H1 (cell line): ENCODE measurements at regions not wholly inside any gene's neighbourhood (a gene's known extent, or its start where the extent isn't known, plus 50 kb on each side); places are given as distances from the start of the nearest gene placed in this dataset.

Experiments used
- CTCF ChIA-PET: fragments of 300-600 bp; sonication (Branson Sonifier 250); formaldehyde crosslinking; loops from one replicate; lab custom pipeline; 2021; ENCODE audit not compliant: partially characterized antibody; lab: Charles Lee
- POLR2A ChIA-PET: fragments of 300-600 bp; sonication (Branson Sonifier 250); formaldehyde crosslinking; loops from one replicate; lab custom pipeline; 2021; ENCODE audit warnings: inconsistent platforms; ENCODE audit not compliant: partially characterized antibody; lab: Charles Lee
- DNase-seq, 2 experiments: peaks; one replicate each; pipeline versions ENCODE4 v3.0.0 to v3.0.0-alpha.2; 2010 to 2022; ENCODE audit warnings: low spot score in 2 of 2, low read depth in 1 of 2, mixed read lengths in 1 of 2
- FAIRE-seq: peaks from 2 replicates; lab custom pipeline; 2011; peaks lifted over from hg19 to GRCh38; lab: Jason Lieb, UNC
- H2AFZ ChIP-seq: 2 replicates; pipeline ENCODE4 v1.8.1; 2012; ENCODE audit warnings: low read length, inconsistent platforms
- H2AK5ac ChIP-seq: 2 replicates; pipeline ENCODE4 v1.6.1; 2013; ENCODE audit warnings: low read depth, low read length
- H2BK120ac ChIP-seq: replicated peaks from 2 replicates; pipeline ENCODE3; 2013; ENCODE audit warnings: low read depth, low read length, inconsistent platforms
- H2BK12ac ChIP-seq: 2 replicates; pipeline ENCODE4 v1.6.1; 2013; ENCODE audit warnings: low read depth, low read length
- H2BK15ac ChIP-seq: 2 replicates; pipeline ENCODE4 v1.6.1; 2013; ENCODE audit warnings: low read length
- H2BK20ac ChIP-seq: 2 replicates; pipeline ENCODE4 v1.6.1; 2013; ENCODE audit warnings: low read length
- H2BK5ac ChIP-seq: 2 replicates; pipeline ENCODE4 v1.6.1; 2013; ENCODE audit warnings: low read depth, low read length
- H3K14ac ChIP-seq: 2 replicates; pipeline ENCODE4 v1.6.1; 2013; ENCODE audit warnings: inconsistent platforms; ENCODE audit not compliant: insufficient read length
- H3K18ac ChIP-seq: 2 replicates; pipeline ENCODE4 v1.6.1; 2013; ENCODE audit warnings: low read length; ENCODE audit errors: extremely low read depth
- H3K23ac ChIP-seq: 2 replicates; pipeline ENCODE4 v1.6.1; 2013; ENCODE audit warnings: inconsistent platforms; ENCODE audit not compliant: insufficient read length
- H3K23me2 ChIP-seq: 2 replicates; pipeline ENCODE4 v1.6.1; 2013; ENCODE audit warnings: low read depth, low read length
- H3K27ac ChIP-seq: 2 replicates; pipeline ENCODE4 v1.6.1; 2011; ENCODE audit warnings: low read depth, low read length, inconsistent platforms
- H3K27me3 ChIP-seq, 4 experiments: replicated peaks in 1 of 4; 1 replicate in 1 of 4; 2 replicates in 3 of 4; pipeline versions ENCODE4 v1.6.1 to v1.8.1; 2011 to 2013; ENCODE audit warnings: low read length in 3 of 4, mild to moderate bottlenecking in 3 of 4, inconsistent platforms in 2 of 4, mixed read lengths in 2 of 4, moderate library complexity in 1 of 4; ENCODE audit not compliant: control insufficient read depth in 3 of 4, insufficient read depth in 3 of 4; ENCODE audit errors: extremely low read depth in 1 of 4
- H3K36me3 ChIP-seq, 4 experiments: 2 replicates each; pipeline versions ENCODE4 v1.6.1 to v1.8.1; 2011 to 2013; ENCODE audit warnings: mild to moderate bottlenecking in 4 of 4, low read length in 3 of 4, moderate library complexity in 2 of 4, control low read depth in 1 of 4, inconsistent platforms in 1 of 4; ENCODE audit not compliant: insufficient read depth in 4 of 4, control insufficient read depth in 2 of 4
- H3K4ac ChIP-seq: replicated peaks from 2 replicates; pipeline ENCODE3; 2013; ENCODE audit warnings: low read length, low read depth, mixed read lengths, inconsistent platforms; ENCODE audit not compliant: insufficient read length
- H3K4me1 ChIP-seq, 4 experiments: replicated peaks in 1 of 4; 1 replicate in 1 of 4; 2 replicates in 3 of 4; pipeline versions ENCODE4 v1.6.1 to v1.8.1; 2011 to 2013; ENCODE audit warnings: low read length in 3 of 4, inconsistent platforms in 2 of 4, mixed read lengths in 1 of 4; ENCODE audit not compliant: insufficient read depth in 4 of 4, control insufficient read depth in 3 of 4
- H3K4me2 ChIP-seq, 2 experiments: 2 replicates each; pipeline versions ENCODE4 v1.6.1 to v1.8.1; 2011 to 2013; ENCODE audit warnings: low read depth in 2 of 2, low read length in 2 of 2, control low read depth in 1 of 2, inconsistent platforms in 1 of 2, mild to moderate bottlenecking in 1 of 2; ENCODE audit not compliant: insufficient read depth in 1 of 2
- H3K4me3 ChIP-seq, 4 experiments: fragments of 200-600, 300-600 bp in 1 of 4; sonication (generic), shearing (Covaris generic), sonication (Bioruptor Twin) in 1 of 4; 2 replicates each; pipeline versions ENCODE4 v1.5.1 to v1.8.1; 2011 to 2016; ENCODE audit warnings: low read length in 4 of 4, low read depth in 3 of 4, control low read depth in 2 of 4, inconsistent platforms in 2 of 4, mild to moderate bottlenecking in 2 of 4, mixed read lengths in 1 of 4, moderate library complexity in 1 of 4; ENCODE audit not compliant: insufficient read depth in 2 of 4; ENCODE audit errors: extremely low read depth in 1 of 4
- H3K56ac ChIP-seq: replicated peaks from 2 replicates; pipeline ENCODE3; 2013; ENCODE audit warnings: low read depth, mild to moderate bottlenecking, mixed read lengths, low read length, inconsistent platforms; ENCODE audit not compliant: insufficient read length
- H3K79me1 ChIP-seq: 2 replicates; pipeline ENCODE4 v1.6.1; 2013; ENCODE audit warnings: low read depth, low read length, control low read depth
- H3K79me2 ChIP-seq, 2 experiments: 2 replicates each; pipeline versions ENCODE4 v1.6.1 to v1.8.1; 2012 to 2013; ENCODE audit warnings: low read length in 2 of 2, mild to moderate bottlenecking in 2 of 2, inconsistent platforms in 1 of 2; ENCODE audit not compliant: insufficient read depth in 2 of 2, control insufficient read depth in 1 of 2
- H3K9ac ChIP-seq, 4 experiments: replicated peaks in 1 of 4; 1 replicate in 1 of 4; 2 replicates in 3 of 4; pipeline versions ENCODE4 v1.6.1 to v1.8.1; 2011 to 2013; ENCODE audit warnings: low read depth in 3 of 4, low read length in 3 of 4, control low read depth in 2 of 4, mild to moderate bottlenecking in 2 of 4, moderate library complexity in 2 of 4, inconsistent platforms in 1 of 4; ENCODE audit errors: extremely low read depth in 1 of 4
- H3K9me3 ChIP-seq, 2 experiments: 2 replicates each; pipeline versions ENCODE4 v1.6.1 to v1.8.1; 2012 to 2013; ENCODE audit warnings: mild to moderate bottlenecking in 2 of 2, moderate library complexity in 2 of 2, control low read depth in 1 of 2, inconsistent platforms in 1 of 2, low read depth in 1 of 2, low read length in 1 of 2, mixed read lengths in 1 of 2; ENCODE audit not compliant: insufficient read depth in 2 of 2
- H4K20me1 ChIP-seq, 2 experiments: replicated peaks in 1 of 2; 2 replicates each; pipeline versions ENCODE3 to v1.8.1; 2011 to 2013; ENCODE audit warnings: inconsistent platforms in 2 of 2, low read length in 2 of 2, mild to moderate bottlenecking in 1 of 2; ENCODE audit not compliant: insufficient read depth in 2 of 2, control insufficient read depth in 1 of 2
- H4K5ac ChIP-seq: 2 replicates; pipeline ENCODE4 v1.6.1; 2013; ENCODE audit warnings: low read length, low read depth, mixed read lengths, inconsistent platforms; ENCODE audit not compliant: insufficient read length
- H4K8ac ChIP-seq: 2 replicates; pipeline ENCODE4 v1.8.0; 2013; ENCODE audit warnings: mild to moderate bottlenecking, moderate library complexity, low read length, inconsistent platforms; ENCODE audit not compliant: insufficient read depth; ENCODE audit errors: extremely low read depth
- H4K91ac ChIP-seq: replicated peaks from 2 replicates; pipeline ENCODE3; 2013; ENCODE audit warnings: low read length, mixed read lengths, inconsistent platforms; ENCODE audit not compliant: insufficient read length
- ASH2L ChIP-seq: fragments of 200-600, 300-600 bp; sonication (generic); IDR thresholded peaks from one replicate; pipeline ENCODE4 v1.7.1; 2017; ENCODE audit warnings: low read length
- ATF2 ChIP-seq: IDR thresholded peaks from 2 replicates; pipeline ENCODE4 v1.6.1; 2012; ENCODE audit warnings: low read length, inconsistent platforms
- CEBPB ChIP-seq: IDR thresholded peaks from 2 replicates; pipeline ENCODE4 v1.6.1; 2012; ENCODE audit warnings: low read depth, low read length
- EGR1 ChIP-seq: IDR thresholded peaks from 2 replicates; pipeline ENCODE4 v1.6.1; 2011; ENCODE audit warnings: low read depth, low read length, borderline replicate concordance
- ZNF274 ChIP-seq: IDR thresholded peaks from 2 replicates; pipeline ENCODE4 v1.7.0; 2012; ENCODE audit warnings: low read length, borderline replicate concordance; ENCODE audit errors: extremely low read depth
- WGBS, 2 experiments: shearing (Covaris generic) in 1 of 2; methylation state at CpG; one replicate each; pipeline versions ENCODE4 v1.1.6 to v1.1.7; 2013 to 2015; ENCODE audit warnings: low lambda C conversion rate in 2 of 2, mixed read lengths in 2 of 2, inconsistent platforms in 1 of 2, low coverage in 1 of 2, missing lambda C conversion rate in 1 of 2; ENCODE audit not compliant: insufficient replicate concordance in 2 of 2, insufficient coverage in 1 of 2, insufficient read length in 1 of 2; ENCODE audit errors: extremely low coverage in 1 of 2, missing lambda C conversion rate in 1 of 2; 5-methylcytosine and 5-hydroxymethylcytosine counted together

- no peak overlapping the region for H3K56ac ChIP-seq
- no peaks in the 10 kb centered on the region for H3K27me3 ChIP-seq
- no peak overlapping the region for H2BK12ac ChIP-seq
- POLR2A ChIA-PET: no interaction called here
- no peak overlapping the region for H4K8ac ChIP-seq
- H2AK5ac ChIP-seq: no peak overlapping the region
- no peak overlapping the region for H3K4ac ChIP-seq
- H3K18ac ChIP-seq: no peak overlapping the region
- no peak overlapping the region for H2BK20ac ChIP-seq
- DNase-seq: no peak
- H2BK120ac ChIP-seq: no peak overlapping the region
- H3K79me1 ChIP-seq: no peaks in the 10 kb centered on the region
- H3K79me2 ChIP-seq: no peaks in the 10 kb centered on the region
- no peak overlapping the region for H3K23ac ChIP-seq
- no peak overlapping the region for H3K27ac ChIP-seq
- no peak overlapping the region for H4K5ac ChIP-seq
- H3K9me3 ChIP-seq: no peaks in the 10 kb centered on the region
- 83% methylated on average over 4 of the region's 4 CpGs; no CpG with 5 or more reads in 1 of the 2 experiments for WGBS, 2 experiments
- no peaks in the 10 kb centered on the region for H3K4me1 ChIP-seq
- no peak overlapping the region for H2BK5ac ChIP-seq
- no peak overlapping the region for H2AFZ ChIP-seq
- H3K36me3 ChIP-seq: no peaks in the 10 kb centered on the region
- TF ChIP-seq ATF2: no peak
- no peak for TF ChIP-seq EGR1
- no peak for TF ChIP-seq CEBPB
- no peak for TF ChIP-seq ZNF274
- TF ChIP-seq ASH2L: no peak
- no peaks in the 10 kb centered on the region for H4K20me1 ChIP-seq
- H3K9ac ChIP-seq: no peak overlapping the region
- no peak for FAIRE-seq
- H3K14ac ChIP-seq: no peak overlapping the region
- no peak overlapping the region for H4K91ac ChIP-seq
- no peak overlapping the region for H3K4me2 ChIP-seq
- no peak overlapping the region for H3K4me3 ChIP-seq
- CTCF ChIA-PET: no interaction called here
- no peak overlapping the region for H2BK15ac ChIP-seq
- H3K23me2 ChIP-seq: no peaks in the 10 kb centered on the region
Measured at GRCh38 chr5:21195145-21195544, 1207.1 kb upstream of the CDH18 start.
